Vagina (tissue), 2 donors: ENCODE measurements at regions not wholly inside any gene's neighbourhood (a gene's known extent, or its start where the extent isn't known, plus 50 kb on each side); places are given as distances from the start of the nearest gene placed in this dataset.

Experiments
- POLR2A ChIP-seq, 2 donors: fragments of 450-650 bp; IDR thresholded peaks; one replicate each; pipeline ENCODE4 v1.6.1; 2017; ENCODE audit warnings: antibody characterized with exemption in 2 of 2, mild to moderate bottlenecking in 2 of 2, moderate library complexity in 2 of 2
- POLR2AphosphoS5 ChIP-seq, 2 donors: sonication (generic); formaldehyde crosslinking; IDR thresholded peaks; one replicate each; pipeline ENCODE4 v1.9.0; 2017; ENCODE audit warnings: antibody characterized with exemption in 2 of 2, mild to moderate bottlenecking in 2 of 2, low read depth in 1 of 2; ENCODE audit not compliant: insufficient read depth in 1 of 2
- TF ChIP-seq, protein P1 (sequence below), 3 experiments: fragments of 450-650 bp in 2 of 3; fragments of 200-600 bp in 1 of 3; sonication (generic) in 1 of 3; IDR thresholded peaks; one replicate each; pipeline ENCODE4 v1.5.1; 2017 to 2019; ENCODE audit warnings: antibody characterized with exemption in 3 of 3, mild to moderate bottlenecking in 2 of 3, moderate library complexity in 2 of 3

- TF ChIP-seq, protein P1, sequence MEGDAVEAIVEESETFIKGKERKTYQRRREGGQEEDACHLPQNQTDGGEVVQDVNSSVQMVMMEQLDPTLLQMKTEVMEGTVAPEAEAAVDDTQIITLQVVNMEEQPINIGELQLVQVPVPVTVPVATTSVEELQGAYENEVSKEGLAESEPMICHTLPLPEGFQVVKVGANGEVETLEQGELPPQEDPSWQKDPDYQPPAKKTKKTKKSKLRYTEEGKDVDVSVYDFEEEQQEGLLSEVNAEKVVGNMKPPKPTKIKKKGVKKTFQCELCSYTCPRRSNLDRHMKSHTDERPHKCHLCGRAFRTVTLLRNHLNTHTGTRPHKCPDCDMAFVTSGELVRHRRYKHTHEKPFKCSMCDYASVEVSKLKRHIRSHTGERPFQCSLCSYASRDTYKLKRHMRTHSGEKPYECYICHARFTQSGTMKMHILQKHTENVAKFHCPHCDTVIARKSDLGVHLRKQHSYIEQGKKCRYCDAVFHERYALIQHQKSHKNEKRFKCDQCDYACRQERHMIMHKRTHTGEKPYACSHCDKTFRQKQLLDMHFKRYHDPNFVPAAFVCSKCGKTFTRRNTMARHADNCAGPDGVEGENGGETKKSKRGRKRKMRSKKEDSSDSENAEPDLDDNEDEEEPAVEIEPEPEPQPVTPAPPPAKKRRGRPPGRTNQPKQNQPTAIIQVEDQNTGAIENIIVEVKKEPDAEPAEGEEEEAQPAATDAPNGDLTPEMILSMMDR (IDR thresholded peaks at IDR 0.05): no peak
- no peak for TF ChIP-seq POLR2A (IDR thresholded peaks at IDR 0.05)
- no peak for TF ChIP-seq POLR2AphosphoS5 (IDR thresholded peaks at IDR 0.05; ENCODE audit: insufficient read depth in 1 of 2, low read depth in 1 of 2)
Measured at GRCh38 chr4:96241819-96242218, 401.9 kb downstream of the PDHA2 start.
